ENCODE measurements at regions not wholly inside any gene's neighbourhood (a gene's known extent, or its start where the extent isn't known, plus 50 kb on each side); places are given as distances from the start of the nearest gene placed in this dataset.

DNA sequence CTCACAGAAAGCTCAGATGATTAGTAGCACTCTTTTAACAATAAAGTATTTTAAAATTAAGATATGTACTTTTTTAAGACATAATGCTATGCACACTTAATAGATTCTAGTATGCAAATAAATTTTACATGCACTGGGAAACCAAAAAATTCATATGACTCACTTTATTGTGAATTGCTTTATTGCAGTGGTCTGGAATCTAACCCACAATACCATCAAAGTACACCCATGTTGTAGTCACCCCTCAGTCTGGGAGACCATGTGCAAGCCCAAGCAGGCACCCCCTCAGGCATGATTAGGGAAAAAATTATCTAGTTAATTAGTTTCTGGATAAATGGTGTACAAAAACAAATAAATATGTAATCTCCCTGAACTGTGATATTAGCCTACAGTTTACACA, 649.0 kb upstream of the HS6ST1 start:
- DNase-seq, result no peak

GRCh38 chr2:128969374-128969773, 650.7 kb upstream of the HS6ST1 start:
- no peak for DNase-seq

DNA sequence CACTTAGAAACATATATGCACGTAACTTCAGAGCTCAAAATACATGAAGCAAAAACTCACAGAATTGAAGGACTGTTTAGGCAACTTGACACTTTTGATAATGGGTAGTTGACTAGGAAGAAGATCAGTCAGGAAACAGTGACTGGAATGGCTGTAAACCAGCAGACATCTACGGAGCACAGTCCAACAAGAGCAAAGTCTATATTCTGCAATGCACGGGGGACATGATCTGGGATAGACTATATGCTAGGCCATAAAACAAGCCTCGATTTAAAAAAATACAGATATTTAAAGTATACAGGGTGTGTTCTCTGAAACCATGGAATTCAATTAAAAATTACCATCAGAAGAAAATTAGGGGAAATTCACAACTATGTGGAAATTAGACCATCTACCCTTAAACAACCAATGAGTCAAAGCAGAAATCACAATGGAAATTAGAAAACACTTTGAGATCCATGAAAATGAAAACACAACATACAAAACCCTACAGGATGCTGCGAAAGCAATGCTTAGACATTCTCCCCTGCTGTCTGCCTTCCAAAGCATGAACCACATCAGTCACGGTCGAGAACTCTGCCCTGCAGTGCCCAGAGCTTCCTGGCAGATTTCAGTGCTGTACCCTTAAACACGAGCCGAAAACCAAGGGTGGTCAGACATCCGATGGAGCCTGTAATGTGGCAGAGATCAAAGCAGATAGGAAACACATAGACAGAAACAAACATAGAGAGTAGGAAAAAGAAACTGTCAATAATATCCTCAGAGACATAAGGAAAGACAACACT, 651.9 kb upstream of the HS6ST1 start:
- no peak for DNase-seq

GRCh38 chr2:128973566-128973965, 654.9 kb upstream of the HS6ST1 start:
- no peak for DNase-seq

- no peak for DNase-seq
Measured at GRCh38 chr2:128978212-128978611, 659.5 kb upstream of the HS6ST1 start.

- no peak for DNase-seq
Measured at GRCh38 chr2:128979182-128979581, 660.5 kb upstream of the HS6ST1 start.

GRCh38 chr2:128980475-128980874, 661.8 kb upstream of the HS6ST1 start:
- no peak for DNase-seq

- no peak for DNase-seq
Measured at GRCh38 chr2:128981353-128981752, 662.7 kb upstream of the HS6ST1 start.

GRCh38 chr2:128982001-128982400, 663.3 kb upstream of the HS6ST1 start:
- no peak for DNase-seq

DNA sequence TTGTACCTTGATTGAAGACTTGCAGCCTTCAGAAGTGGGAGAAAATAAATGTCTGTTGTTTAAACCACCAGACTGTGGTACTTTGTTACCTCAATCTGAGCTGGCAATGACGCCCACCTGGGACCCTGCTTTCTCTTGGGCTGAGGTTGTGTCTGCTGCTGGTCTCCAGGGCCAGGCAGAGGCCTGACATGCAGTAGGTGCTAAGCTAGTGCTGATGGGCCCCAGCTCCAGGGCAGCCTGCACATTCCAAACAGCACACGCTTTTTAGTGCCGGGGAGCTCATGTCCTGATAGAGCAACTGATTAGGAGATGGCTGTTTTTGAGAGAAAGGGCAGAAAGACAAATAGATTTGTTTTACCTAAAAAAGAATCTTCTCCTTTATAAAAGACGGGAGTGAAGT, 664.0 kb upstream of the HS6ST1 start:
- DNase-seq, result no peak

DNA sequence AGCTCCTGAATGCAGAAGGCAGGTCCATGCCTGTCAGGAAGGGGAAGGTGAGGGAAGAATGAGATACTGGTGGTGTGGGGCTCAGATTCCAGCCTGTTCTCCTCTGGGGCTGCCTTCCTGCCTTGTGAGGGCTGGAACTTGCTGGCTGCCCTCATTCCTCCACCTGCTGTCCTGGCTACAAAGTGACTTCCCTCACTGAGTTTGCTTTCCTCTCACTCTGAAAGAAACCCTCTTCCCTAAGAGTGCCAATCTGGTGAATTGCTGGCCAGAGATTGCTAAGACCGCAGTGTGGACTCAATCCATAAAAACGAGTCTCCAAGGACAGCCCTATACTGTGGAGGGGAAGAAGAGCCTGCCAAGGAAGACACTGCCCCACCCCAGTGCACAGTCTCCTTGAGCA, 664.4 kb upstream of the HS6ST1 start:
- DNase-seq, result no peak

DNA sequence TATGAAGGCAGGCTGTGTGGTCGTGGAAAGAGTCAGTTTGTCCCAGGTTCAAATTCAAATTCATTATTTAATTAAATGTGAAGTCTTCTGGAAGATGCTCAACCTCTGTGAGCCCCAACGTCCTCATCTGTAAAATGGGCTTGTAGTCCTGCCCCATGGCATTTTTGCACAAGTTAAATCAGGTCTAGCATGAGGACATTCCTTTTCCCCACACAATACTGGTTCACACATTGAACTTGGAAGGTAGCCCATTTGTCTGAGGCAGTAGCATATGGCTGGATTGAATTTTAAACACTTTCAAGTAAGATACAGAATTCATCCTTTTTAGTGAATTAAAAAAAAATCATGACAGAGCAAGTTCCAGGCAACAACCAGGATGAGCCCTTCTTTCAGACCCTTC, 665.4 kb upstream of the HS6ST1 start:
- DNase-seq, result no peak

DNA sequence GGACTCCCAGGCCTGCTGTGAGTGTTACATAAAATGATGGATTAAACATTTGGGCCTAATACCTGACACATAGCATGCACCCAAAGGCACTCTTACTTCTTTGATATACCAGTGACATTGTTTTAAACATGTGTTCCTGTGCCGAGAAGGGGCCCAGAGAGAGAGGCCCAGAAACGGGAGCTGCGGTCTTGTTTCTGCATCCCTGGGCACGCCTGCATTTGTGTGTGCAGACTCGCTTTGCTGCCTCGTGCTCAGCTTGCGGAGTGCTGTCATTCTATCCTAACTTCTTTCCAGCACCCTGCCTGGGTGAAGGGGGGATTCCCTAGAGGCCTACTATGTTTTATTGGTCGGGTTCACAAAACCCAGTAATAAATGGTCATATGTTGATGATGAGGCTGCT, 666.2 kb upstream of the HS6ST1 start:
- DNase-seq, result no peak

GRCh38 chr2:128986026-128986715, 667.5 kb upstream of the HS6ST1 start:
- DNase-seq, result no peak

GRCh38 chr2:128986867-128987268, 668.2 kb upstream of the HS6ST1 start:
- no peak for DNase-seq

DNA sequence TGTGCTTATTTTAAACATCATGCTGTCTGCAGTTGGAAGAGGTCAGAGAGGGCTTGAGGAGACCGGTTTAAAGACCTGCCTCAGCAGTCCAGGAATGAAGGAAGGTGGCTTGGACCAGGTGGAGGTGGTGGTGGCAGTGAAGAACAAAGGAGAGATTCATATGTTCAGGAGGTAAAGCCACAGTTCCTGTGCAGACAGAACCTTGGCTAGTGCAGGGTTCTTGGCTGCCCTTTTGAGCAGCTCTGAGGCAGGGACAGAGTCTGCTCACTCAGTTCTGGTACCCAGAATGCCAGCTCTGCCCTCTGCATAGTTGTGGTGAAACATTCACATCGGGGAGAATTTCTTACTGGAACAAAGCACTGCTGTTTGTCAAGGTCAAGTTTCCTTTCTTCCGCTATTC, 669.7 kb upstream of the HS6ST1 start:
- no peak for DNase-seq

- DNase-seq, result no peak
Measured at GRCh38 chr2:128988967-128989366, 670.3 kb upstream of the HS6ST1 start.

DNA sequence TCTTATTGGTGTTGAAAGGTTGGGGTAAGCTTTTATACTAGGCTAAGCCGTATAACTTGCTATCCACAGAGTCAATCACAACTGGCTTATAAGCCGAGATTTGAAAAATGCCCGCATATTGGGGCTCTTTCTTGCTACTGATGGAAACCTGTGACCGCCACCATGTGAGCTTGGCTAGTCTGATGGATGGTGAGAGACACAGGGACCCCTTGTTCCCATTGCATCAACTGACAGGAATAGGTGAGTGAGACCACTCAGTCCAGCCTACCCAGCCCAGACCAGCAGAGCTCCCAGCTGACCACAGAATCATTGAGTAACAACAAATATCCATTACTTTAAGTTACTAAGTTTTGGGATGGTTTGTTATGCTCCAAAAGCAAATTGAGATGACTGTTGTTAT, 676.4 kb upstream of the HS6ST1 start:
- DNase-seq, result no peak

DNA sequence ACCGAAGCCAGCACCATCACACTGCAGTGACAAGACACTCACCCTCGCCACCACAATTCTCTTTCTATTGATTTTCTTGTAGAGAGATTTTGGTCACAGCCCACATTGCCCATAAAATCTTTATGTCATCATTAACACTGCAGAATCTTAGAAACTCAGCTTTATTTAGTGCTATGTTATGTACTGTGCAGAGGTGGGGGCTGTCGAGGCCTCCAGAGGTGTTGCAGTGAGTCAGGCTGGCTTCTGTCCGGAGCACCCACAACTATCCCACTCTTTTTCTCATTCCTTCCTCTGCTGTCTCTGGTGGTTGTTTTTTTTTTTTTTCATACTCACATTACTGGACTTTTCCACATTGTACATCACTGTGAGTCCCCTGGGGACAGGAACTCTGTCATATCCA, 677.4 kb upstream of the HS6ST1 start:
- no peak for DNase-seq

DNA sequence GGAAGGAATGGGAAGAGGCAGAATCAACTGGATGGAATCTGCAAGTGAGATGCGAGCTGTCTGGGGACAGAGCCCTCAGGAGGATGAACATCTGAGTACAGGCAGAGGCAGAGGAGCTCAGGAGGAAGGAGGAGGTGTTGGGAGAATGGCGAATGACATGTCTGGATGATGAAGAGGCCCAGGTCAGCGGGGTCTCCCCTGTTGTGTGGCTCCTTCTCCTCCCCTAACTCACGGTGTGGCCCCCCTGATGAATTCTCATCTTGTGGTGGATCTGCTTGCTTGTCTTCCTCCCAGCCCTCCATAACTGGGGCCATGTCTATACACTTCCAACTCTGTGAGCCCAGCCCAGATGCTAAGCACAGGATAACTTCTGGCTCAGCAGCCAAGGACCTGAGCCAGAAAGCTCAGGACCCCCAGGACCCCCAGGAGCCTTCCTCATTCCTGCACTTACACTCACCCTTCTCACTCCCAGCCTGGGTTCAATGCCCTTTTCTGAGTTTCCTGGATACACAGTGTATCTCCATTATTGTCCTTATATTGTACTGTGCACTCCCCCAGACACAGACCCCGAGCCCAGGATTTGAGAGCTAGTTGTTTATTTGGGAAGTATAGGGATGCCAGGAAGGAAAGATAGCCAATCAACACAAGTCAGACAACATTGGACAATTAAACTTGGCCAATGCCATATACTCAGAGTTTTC, 678.6 kb upstream of the HS6ST1 start:
- DNase-seq, result no peak

- no peak for DNase-seq
Measured at GRCh38 chr2:129001926-129002325, 683.3 kb upstream of the HS6ST1 start.

DNA sequence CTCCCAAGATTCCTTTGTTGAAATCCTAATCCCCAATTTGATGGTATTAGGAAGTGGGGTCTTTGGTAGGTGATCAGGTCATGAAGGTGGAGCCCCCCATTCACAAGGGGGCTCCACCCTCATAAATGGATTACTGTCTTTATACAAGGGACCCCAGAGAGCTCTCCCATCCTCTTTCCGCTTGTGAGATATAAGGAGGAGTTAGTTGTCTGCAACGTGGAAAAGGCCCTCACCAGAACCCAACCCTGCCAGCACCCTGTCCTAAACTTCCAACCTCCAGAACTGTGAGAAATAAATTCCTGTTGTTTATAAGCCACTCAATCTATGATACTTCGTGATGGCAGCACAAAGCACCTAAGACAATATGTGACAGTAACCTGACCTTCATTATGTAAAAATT, 684.1 kb upstream of the HS6ST1 start:
- no peak for DNase-seq

GRCh38 chr2:129004485-129004884, 685.8 kb upstream of the HS6ST1 start:
- no peak for DNase-seq

DNA sequence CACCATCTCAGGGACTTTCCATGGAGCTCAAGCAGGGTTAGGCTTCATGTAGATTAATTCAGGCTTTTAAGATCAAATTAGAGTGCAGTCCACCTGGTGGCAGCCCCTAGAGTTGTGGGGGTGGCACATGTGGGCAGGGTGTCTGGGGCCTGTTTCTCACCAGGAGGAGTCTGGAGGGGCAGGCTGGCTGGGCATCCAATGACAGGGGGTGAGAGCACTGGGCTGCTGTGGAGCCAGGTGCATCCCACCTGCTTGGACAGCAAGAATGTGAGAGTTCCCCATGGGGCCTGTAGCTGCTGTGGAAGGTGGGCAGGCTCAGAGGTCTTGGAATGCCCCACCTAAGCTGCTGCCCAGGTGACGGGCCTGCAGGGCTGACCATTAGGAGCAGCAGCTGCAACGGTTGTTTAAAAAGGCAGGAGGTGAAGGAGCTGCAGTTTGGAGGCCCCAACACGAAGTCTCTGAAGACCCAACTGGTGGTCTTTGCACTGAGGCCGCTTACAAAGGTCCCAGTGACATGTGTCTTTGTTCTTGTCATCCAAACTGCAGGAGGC, 686.3 kb upstream of the HS6ST1 start:
- no peak for DNase-seq
